ENCODE measurements at regions not wholly inside any gene's neighbourhood (a gene's known extent, or its start where the extent isn't known, plus 50 kb on each side); places are given as distances from the start of the nearest gene placed in this dataset.

GRCh38 chr2:10238991-10239485, 63.7 kb upstream of the HPCAL1 start:
- Mint-ChIP-seq H3K36me3 (peaks cover 0 to 3% of the 10 kb centered on the region in 2 donors), H3K9me3 (peaks cover 0 to 2% (median 0%) of the 10 kb centered on the region in 7 donors), H3K27me3 (ENCODE audit: low read depth in 3 of 3) (peaks cover 10 to 19% (median 10%) of the 10 kb centered on the region in 3 donors), H3K27ac (no peak overlapping the region), H3K4me3 (no peak overlapping the region), H3K4me1 (peaks cover 9% of the 10 kb centered on the region)
- no peak overlapping the region for H2AFZ ChIP-seq (ENCODE audit: insufficient read depth, low read depth, low read length, poor library complexity, severe bottlenecking)
- peaks cover 6 to 14% of the 10 kb centered on the region in 2 donors for H3K4me1 ChIP-seq (ENCODE audit: control insufficient read depth in 1 of 2, insufficient read depth in 2 of 2, low read length in 2 of 2)
- no peak overlapping the region for H3K27ac ChIP-seq (ENCODE audit: low read depth in 1 of 2, low read length in 2 of 2)
- no peaks in the 10 kb centered on the region for H3K9me3 ChIP-seq (replicated peaks in 1 of 2; ENCODE audit: control insufficient read depth in 1 of 2, insufficient read depth in 1 of 2, low read length in 2 of 2)
- H3K4me2 ChIP-seq (replicated peaks; ENCODE audit: extremely low read depth, low read length, poor library complexity, severe bottlenecking) = no peak overlapping the region
- H3K9ac ChIP-seq (ENCODE audit: insufficient read depth, low read length, poor library complexity, severe bottlenecking) = no peak overlapping the region
- no peaks in the 10 kb centered on the region for H4K20me1 ChIP-seq (ENCODE audit: insufficient read depth, low read length)
- no peak for DNase-seq
- WGBS (ENCODE audit: insufficient coverage) = 89% methylated on average over 6 of the region's 13 CpGs
- intact Hi-C loops (cut with micrococcal nuclease) = no loop called here
- H3K79me2 ChIP-seq (ENCODE audit: insufficient read depth, low read length) = no peaks in the 10 kb centered on the region
- peaks cover 0 to 3% of the 10 kb centered on the region in 2 donors for H3K27me3 ChIP-seq (ENCODE audit: control insufficient read depth in 2 of 2, insufficient read depth in 2 of 2, low read length in 2 of 2)
- no peaks in the 10 kb centered on the region for H3K36me3 ChIP-seq (replicated peaks in 1 of 2; ENCODE audit: control insufficient read depth in 1 of 2, insufficient read depth in 2 of 2, low read length in 2 of 2)
- no peak overlapping the region for H3K4me3 ChIP-seq (replicated peaks in 1 of 3; ENCODE audit: low read depth in 2 of 3, low read length in 3 of 3)
- TF ChIP-seq, protein P1, sequence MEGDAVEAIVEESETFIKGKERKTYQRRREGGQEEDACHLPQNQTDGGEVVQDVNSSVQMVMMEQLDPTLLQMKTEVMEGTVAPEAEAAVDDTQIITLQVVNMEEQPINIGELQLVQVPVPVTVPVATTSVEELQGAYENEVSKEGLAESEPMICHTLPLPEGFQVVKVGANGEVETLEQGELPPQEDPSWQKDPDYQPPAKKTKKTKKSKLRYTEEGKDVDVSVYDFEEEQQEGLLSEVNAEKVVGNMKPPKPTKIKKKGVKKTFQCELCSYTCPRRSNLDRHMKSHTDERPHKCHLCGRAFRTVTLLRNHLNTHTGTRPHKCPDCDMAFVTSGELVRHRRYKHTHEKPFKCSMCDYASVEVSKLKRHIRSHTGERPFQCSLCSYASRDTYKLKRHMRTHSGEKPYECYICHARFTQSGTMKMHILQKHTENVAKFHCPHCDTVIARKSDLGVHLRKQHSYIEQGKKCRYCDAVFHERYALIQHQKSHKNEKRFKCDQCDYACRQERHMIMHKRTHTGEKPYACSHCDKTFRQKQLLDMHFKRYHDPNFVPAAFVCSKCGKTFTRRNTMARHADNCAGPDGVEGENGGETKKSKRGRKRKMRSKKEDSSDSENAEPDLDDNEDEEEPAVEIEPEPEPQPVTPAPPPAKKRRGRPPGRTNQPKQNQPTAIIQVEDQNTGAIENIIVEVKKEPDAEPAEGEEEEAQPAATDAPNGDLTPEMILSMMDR (IDR thresholded peaks at IDR 0.05) = no peak

DNA sequence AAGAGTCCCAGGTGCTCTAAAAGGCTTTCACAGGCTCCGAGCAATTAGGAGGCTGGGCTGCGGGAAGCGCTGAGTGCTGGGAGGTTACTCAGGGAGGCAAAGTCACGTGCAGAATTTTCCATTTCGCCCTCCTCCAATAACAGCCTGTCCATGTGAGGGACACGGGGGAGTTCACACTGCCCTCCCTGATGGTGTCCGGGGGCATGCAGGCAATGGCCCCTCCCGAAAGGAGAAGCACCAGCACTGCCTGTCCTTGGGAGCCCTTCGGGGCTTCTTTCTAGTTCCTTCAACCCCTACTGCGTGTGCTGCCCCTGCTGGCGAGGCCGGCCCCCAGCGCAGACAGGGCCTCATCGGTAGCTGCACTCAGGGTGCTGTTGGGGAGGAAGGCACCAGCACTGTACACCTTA, 63.1 kb upstream of the HPCAL1 start:
- Histone ChIP-seq H3K9me3 (replicated peaks in 1 of 2; ENCODE audit: control insufficient read depth in 1 of 2, insufficient read depth in 1 of 2, low read length in 2 of 2) (no peaks in the 10 kb centered on the region), H3K79me2 (ENCODE audit: insufficient read depth, low read length) (no peaks in the 10 kb centered on the region), H2AFZ (ENCODE audit: insufficient read depth, low read depth, low read length, poor library complexity, severe bottlenecking) (no peak overlapping the region), H3K4me3 (replicated peaks in 1 of 3; ENCODE audit: low read depth in 2 of 3, low read length in 3 of 3) (no peak overlapping the region), H3K36me3 (replicated peaks in 1 of 2; ENCODE audit: control insufficient read depth in 1 of 2, insufficient read depth in 2 of 2, low read length in 2 of 2) (no peaks in the 10 kb centered on the region), H3K4me1 (ENCODE audit: control insufficient read depth in 1 of 2, insufficient read depth in 2 of 2, low read length in 2 of 2) (peaks cover 6 to 14% of the 10 kb centered on the region in 2 donors), H3K27ac (ENCODE audit: low read depth in 1 of 2, low read length in 2 of 2) (no peak overlapping the region), H3K9ac (ENCODE audit: insufficient read depth, low read length, poor library complexity, severe bottlenecking) (no peak overlapping the region), H3K4me2 (replicated peaks; ENCODE audit: extremely low read depth, low read length, poor library complexity, severe bottlenecking) (no peak overlapping the region), H3K27me3 (ENCODE audit: control insufficient read depth in 2 of 2, insufficient read depth in 2 of 2, low read length in 2 of 2) (peaks cover 0 to 3% of the 10 kb centered on the region in 2 donors), H4K20me1 (ENCODE audit: insufficient read depth, low read length) (no peaks in the 10 kb centered on the region)
- no peak overlapping the region for H3K27ac Mint-ChIP-seq
- peaks cover 0 to 2% (median 0%) of the 10 kb centered on the region in 7 donors for H3K9me3 Mint-ChIP-seq
- H3K4me3 Mint-ChIP-seq = no peak overlapping the region
- 90% methylated on average over 8 of the region's 14 CpGs for WGBS (ENCODE audit: insufficient coverage)
- TF ChIP-seq, protein P1 (IDR thresholded peaks at IDR 0.05) = no peak
- peaks cover 10 to 19% (median 11%) of the 10 kb centered on the region in 3 donors for H3K27me3 Mint-ChIP-seq (ENCODE audit: low read depth in 3 of 3)
- H3K36me3 Mint-ChIP-seq = peaks cover 0 to 3% of the 10 kb centered on the region in 2 donors
- DNase-seq = no peak
- H3K4me1 Mint-ChIP-seq = peaks cover 9% of the 10 kb centered on the region
- intact Hi-C loops (cut with micrococcal nuclease) = no loop called here

Measured in CD14-positive monocyte (primary cell).